GM12872 (cell line): ENCODE measurements at regions not wholly inside any gene's neighbourhood (a gene's known extent, or its start where the extent isn't known, plus 50 kb on each side); places are given as distances from the start of the nearest gene placed in this dataset.
A peak's percentile ranks its signal among the peaks of the same experiment; 100 is the strongest.

Experiments used
- CTCF ChIP-seq: IDR thresholded peaks from 3 replicates; pipeline ENCODE4 v1.5.1; 2011; ENCODE audit warnings: low read depth, mild to moderate bottlenecking, low read length, moderate library complexity; ENCODE audit not compliant: insufficient read depth

GRCh38 chr4:71081192-71081591 is 87.7 kb downstream of the DCK start:
- no peak for TF ChIP-seq CTCF

GRCh38 chr4:71093745-71094144 is 100.3 kb downstream of the DCK start:
- TF ChIP-seq CTCF, result no peak

- no peak for TF ChIP-seq CTCF
These were observed 100.8 kb downstream of the DCK start for GRCh38 chr4:71094201-71094600.

GRCh38 chr4:71095141-71095540 is 101.7 kb downstream of the DCK start:
- no peak for TF ChIP-seq CTCF

- no peak for TF ChIP-seq CTCF
These were observed 102.1 kb downstream of the DCK start for GRCh38 chr4:71095545-71095944.

GRCh38 chr4:71107726-71108125 is 114.3 kb downstream of the DCK start:
- no peak for TF ChIP-seq CTCF

GRCh38 chr4:71110499-71110898 is 117.0 kb downstream of the DCK start:
- TF ChIP-seq CTCF, result no peak

- TF ChIP-seq CTCF, result 0 out of 3 replicates have a peak, but pooled peaks have one; percentile 28
These were observed 119.8 kb downstream of the DCK start for GRCh38 chr4:71113294-71113693.
